Lower lobe of right lung (tissue), 2 donors: ENCODE measurements at regions not wholly inside any gene's neighbourhood (a gene's known extent, or its start where the extent isn't known, plus 50 kb on each side); places are given as distances from the start of the nearest gene placed in this dataset.

Source experiments
- ATAC-seq, 2 donors: fragments of 200-7000 bp; cut with Tn5 transposase; one replicate each; pipeline ENCODE4 v1.9.1; 2020 to 2022; ENCODE audit warnings: mild to moderate bottlenecking in 2 of 2, moderate library complexity in 2 of 2
- DNase-seq: peaks from one replicate; pipeline ENCODE4 v3.0.0-alpha.2; 2020
- H3K27ac ChIP-seq: fragments of 200-600 bp; one replicate; pipeline ENCODE4 v1.8.0; 2022
- H3K27me3 ChIP-seq: fragments of 200-600 bp; one replicate; pipeline ENCODE4 v1.8.0; 2022; ENCODE audit warnings: low read depth
- H3K36me3 ChIP-seq: fragments of 200-600 bp; one replicate; pipeline ENCODE4 v1.8.0; 2022; ENCODE audit warnings: mild to moderate bottlenecking
- H3K4me1 ChIP-seq: fragments of 200-600 bp; one replicate; pipeline ENCODE4 v1.8.0; 2022
- H3K4me3 ChIP-seq: fragments of 200-600 bp; one replicate; pipeline ENCODE4 v1.8.0; 2022; ENCODE audit warnings: mild to moderate bottlenecking
- H3K9me3 ChIP-seq: fragments of 200-600 bp; one replicate; pipeline ENCODE4 v1.8.0; 2022
- CTCF ChIP-seq: fragments of 200-600 bp; IDR thresholded peaks from one replicate; pipeline ENCODE4 v1.8.0; 2022; ENCODE audit warnings: antibody characterized with exemption, mild to moderate bottlenecking
- intact Hi-C: fragments of 100-400 bp; cut with DNase I; formaldehyde crosslinking; loops from one replicate; pipeline ENCODE4 v1.11.0; 2022
- donor health status: DM: no; HTN: yes; CAD: no; lungs with severe emphysema.

- H3K27ac ChIP-seq: no peak overlapping the region
- DNase-seq (no peak), ATAC-seq (no peak)
- H3K4me1 ChIP-seq: no peaks in the 10 kb centered on the region
- H3K27me3 ChIP-seq: no peaks in the 10 kb centered on the region
- H3K9me3 ChIP-seq: no peaks in the 10 kb centered on the region
- TF ChIP-seq CTCF: no peak
- H3K4me3 ChIP-seq: no peak overlapping the region
- intact Hi-C loops: no loop called here
- H3K36me3 ChIP-seq: no peaks in the 10 kb centered on the region
These were observed 137.7 kb downstream of the FAM204A start for GRCh38 chr10:118204292-118204943.

- no peak for ATAC-seq
- Histone ChIP-seq H3K4me3 (no peak overlapping the region), H3K36me3 (no peaks in the 10 kb centered on the region), H3K9me3 (no peaks in the 10 kb centered on the region), H3K4me1 (no peaks in the 10 kb centered on the region), H3K27ac (no peak overlapping the region), H3K27me3 (no peaks in the 10 kb centered on the region)
- no peak for DNase-seq
- TF ChIP-seq CTCF: no peak
- intact Hi-C loops: no loop called here
These were observed 138.7 kb downstream of the FAM204A start for GRCh38 chr10:118203461-118203860.

- no peaks in the 10 kb centered on the region for H3K9me3 ChIP-seq
- ATAC-seq (no peak), DNase-seq (no peak)
- TF ChIP-seq CTCF: no peak
- no peaks in the 10 kb centered on the region for H3K27me3 ChIP-seq
- H3K4me1 ChIP-seq: no peaks in the 10 kb centered on the region
- H3K27ac ChIP-seq: no peak overlapping the region
- H3K4me3 ChIP-seq: no peak overlapping the region
- no peaks in the 10 kb centered on the region for H3K36me3 ChIP-seq
- intact Hi-C loops: no loop called here
These were observed 146.4 kb downstream of the FAM204A start for GRCh38 chr10:118195729-118196128.

GRCh38 chr10:118193642-118194041, 146.9 kb upstream of the RAB11FIP2 start:
- Histone ChIP-seq H3K27ac (no peak overlapping the region), H3K4me1 (no peaks in the 10 kb centered on the region), H3K9me3 (no peaks in the 10 kb centered on the region), H3K4me3 (no peak overlapping the region), H3K27me3 (no peaks in the 10 kb centered on the region), H3K36me3 (no peaks in the 10 kb centered on the region)
- DNase-seq (no peak), ATAC-seq (no peak)
- intact Hi-C loops: no loop called here
- no peak for TF ChIP-seq CTCF

- Histone ChIP-seq H3K27ac (no peak overlapping the region), H3K9me3 (no peaks in the 10 kb centered on the region), H3K4me3 (no peak overlapping the region), H3K4me1 (no peaks in the 10 kb centered on the region), H3K27me3 (no peaks in the 10 kb centered on the region), H3K36me3 (no peaks in the 10 kb centered on the region)
- no peak for ATAC-seq
- intact Hi-C loops: no loop called here
- DNase-seq: no peak
- no peak for TF ChIP-seq CTCF
These were observed 134.3 kb upstream of the RAB11FIP2 start for GRCh38 chr10:118181021-118181420.
